HG03565 (cell line): ENCODE measurements at regions not wholly inside any gene's neighbourhood (a gene's known extent, or its start where the extent isn't known, plus 50 kb on each side); places are given as distances from the start of the nearest gene placed in this dataset.

ENCODE experiments used
- ATAC-seq: cut with Tn5 transposase; IDR thresholded peaks from one replicate; pipeline ENCODE4 v1.9.1; 2021; ENCODE audit warnings: mild to moderate bottlenecking, moderate library complexity; ENCODE audit not compliant: unreplicated experiment

GRCh38 chr2:66875941-66876462 is 441.1 kb downstream of the MEIS1 start:
- ATAC-seq, result no peak

DNA sequence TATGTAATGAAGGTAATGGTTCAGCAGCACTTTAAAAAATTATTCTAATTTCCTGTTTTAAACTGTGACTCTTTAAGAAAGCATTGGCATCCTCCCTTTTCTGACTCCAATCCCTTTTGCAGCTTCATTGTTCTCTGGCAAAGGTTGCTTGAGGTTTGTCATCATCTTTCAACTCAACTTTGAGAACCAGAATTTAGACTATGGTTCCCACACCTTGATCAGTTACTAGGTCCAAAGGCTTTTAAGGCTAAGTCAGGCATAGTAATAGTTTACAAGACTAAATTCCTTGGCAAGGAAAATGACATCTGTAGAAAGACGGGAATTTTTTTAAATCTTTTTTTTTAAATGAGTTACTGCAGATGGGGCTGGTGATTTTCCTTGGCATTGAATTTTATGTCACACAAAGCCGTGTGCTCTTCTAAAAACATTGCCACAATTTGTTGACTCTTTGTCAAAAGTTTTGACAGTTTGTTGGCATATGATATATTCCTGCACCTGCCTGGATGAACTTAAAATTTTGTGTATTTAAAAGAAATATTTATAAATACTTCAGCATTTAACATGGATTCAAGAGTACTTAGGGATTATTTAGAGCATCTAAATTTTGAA is 451.0 kb downstream of the MEIS1 start:
- ATAC-seq, result no peak

GRCh38 chr2:66888246-66888645 is 453.3 kb downstream of the MEIS1 start:
- no peak for ATAC-seq

GRCh38 chr2:66888791-66889631 is 454.1 kb downstream of the MEIS1 start:
- ATAC-seq, result no peak

- no peak for ATAC-seq
Measured at GRCh38 chr2:66889632-66889882, 454.6 kb downstream of the MEIS1 start.

- ATAC-seq, result no peak
Measured at GRCh38 chr2:66890166-66890742, 455.3 kb downstream of the MEIS1 start.

- ATAC-seq, result no peak
Measured at GRCh38 chr2:66895206-66895605, 460.3 kb downstream of the MEIS1 start.

DNA sequence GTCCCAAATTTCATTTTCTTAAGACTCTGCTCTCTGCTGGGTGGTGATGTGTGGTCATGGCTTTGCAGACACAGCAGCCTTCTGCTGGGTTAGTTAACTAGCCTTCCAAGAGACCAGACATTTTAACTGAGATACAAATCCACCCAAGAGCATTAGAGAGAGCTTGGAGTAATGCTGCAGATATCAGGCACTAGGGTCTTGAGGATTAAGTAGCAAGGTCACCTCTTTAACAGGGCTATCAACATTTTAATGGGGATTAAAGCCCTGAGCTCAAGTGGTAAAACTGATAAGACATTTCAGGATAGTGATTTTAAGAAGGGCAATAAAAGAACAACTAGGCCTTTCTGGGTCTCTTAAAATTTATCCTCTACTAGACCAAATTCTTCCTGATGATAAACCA is 461.2 kb downstream of the MEIS1 start:
- ATAC-seq, result no peak

- ATAC-seq, result no peak
Measured at GRCh38 chr2:66897181-66897580, 462.3 kb downstream of the MEIS1 start.

- no peak for ATAC-seq
Measured at GRCh38 chr2:66897691-66898150, 462.8 kb downstream of the MEIS1 start.

DNA sequence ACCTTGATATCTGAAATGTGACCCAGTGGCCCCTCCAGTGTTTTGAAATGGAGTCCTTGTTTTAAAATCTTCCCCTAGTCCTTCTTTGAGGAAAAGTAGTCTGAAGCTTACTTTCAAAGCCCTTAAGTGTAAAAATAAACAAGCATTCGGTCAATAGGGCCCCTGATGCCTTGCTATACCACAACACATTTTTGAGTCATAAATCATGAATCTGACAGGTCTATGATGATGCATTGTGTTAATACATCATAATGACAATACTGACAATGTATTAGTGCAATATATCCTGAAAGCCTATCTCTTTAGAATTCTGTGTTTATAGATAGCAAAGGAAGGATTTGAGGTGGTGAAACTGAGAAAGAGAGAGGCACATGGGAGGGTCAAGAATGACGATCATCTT is 464.2 kb downstream of the MEIS1 start:
- no peak for ATAC-seq

GRCh38 chr2:66899648-66900047 is 464.7 kb downstream of the MEIS1 start:
- ATAC-seq, result no peak

- ATAC-seq, result no peak
Measured at GRCh38 chr2:66901344-66901743, 466.4 kb downstream of the MEIS1 start.

DNA sequence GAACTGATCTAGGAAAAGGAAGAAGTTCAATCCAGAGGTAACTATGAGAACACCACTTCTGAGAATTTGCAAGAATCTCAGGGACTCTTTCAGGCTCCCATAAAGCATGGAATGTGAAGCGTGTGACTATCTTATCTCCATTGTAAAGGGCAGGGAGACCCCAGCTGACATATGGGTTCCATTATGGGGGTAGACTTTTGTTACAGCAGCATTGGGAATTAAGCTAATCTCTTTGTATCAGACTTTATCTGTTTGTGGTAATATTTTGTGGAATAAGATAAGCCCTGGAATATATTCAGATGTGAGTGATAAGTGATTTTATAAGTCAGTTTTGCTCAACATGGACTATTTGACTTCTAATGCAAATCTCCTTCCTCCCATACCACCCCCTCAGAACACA is 468.3 kb downstream of the MEIS1 start:
- ATAC-seq, result no peak

DNA sequence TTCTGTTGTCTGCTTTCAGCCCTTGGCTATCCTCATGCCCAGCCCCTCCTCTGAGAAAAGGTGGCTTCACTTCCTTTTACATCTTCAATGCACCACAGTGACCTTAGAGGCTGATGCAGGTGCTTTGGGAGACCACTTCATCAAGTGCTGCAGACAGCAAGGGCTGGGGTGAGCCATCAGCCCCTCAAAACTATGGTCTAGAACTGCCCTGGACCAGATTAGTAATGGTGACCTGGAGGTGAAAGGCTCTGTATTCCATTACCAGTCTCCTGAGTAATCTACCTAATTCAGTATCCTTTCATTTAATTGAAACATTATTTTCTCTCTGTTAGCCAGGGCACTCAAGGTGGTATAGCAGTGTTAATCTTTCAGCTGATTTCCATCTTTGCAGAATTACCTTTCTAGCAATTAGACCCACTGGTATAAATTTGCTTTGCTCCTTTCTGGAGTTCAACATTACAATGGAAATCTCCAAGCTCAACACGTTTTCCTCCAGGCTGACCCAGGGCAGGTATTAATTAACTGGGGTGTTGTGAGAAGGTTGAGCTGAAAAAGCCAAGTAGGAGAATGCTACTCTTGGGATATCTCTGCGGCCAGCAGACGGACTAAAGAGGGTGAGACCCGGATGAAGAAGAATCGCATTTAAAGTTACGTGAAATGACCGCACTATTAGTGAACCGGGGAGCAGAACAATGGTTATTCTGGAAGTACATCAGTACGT is 469.0 kb downstream of the MEIS1 start:
- no peak for ATAC-seq

- ATAC-seq, result no peak
Measured at GRCh38 chr2:66915237-66915636, 480.3 kb downstream of the MEIS1 start.

DNA sequence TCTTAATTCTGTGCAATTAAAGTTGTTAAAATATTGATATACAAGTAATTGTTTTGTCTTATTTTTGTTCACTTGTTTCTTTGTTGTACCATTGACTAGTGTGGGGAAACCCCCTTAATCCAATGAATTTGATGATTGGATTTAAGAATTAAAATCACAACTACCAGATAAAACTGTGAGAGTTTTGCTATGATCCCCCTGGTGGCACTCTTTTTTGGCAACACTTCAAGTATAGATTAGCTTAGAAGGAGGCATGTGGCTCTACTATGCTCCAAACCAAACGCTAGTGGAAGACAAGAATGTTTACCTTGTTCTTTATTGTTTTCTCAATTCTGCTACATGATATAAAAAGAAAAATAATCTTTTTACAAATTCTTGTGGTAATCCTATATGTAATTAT is 477.8 kb upstream of the ETAA1 start:
- ATAC-seq, result no peak

DNA sequence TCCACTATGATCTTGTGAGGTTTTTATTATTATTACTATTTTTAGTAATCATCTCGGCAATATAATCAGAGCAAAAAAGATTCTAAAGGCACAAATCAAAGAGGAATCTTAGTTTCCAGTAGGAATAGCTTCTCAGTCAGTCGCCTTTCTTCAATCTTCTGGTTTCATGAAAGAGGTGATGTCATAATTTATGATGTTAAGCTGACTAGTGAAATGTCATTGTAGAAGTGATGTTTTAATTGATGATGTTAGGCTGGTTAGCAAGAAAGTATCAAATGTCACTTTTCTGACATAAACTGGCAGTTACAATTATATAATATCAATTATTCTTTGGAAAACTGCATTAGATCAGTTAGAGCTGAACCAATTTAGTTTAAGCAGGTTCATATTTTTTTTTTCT is 476.7 kb upstream of the ETAA1 start:
- ATAC-seq, result no peak

DNA sequence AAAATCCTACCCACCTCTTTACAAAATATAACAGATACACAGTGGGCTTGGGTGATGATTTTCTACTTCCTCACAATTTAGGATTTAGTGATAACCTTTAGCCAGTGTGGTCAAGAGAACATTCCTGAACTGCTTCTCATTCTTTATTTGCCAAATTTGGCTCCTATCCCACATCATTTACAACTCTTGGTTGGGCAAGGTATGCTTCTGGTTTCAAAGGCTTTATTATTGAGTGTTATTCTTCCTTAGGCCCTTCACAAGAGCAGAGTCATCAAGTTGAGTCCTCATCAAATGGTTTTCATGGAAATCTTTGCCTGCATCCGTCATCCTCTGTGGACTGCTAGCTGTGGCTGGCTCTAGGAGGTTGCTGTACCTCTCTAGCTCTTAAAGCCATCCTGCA is 472.0 kb upstream of the ETAA1 start:
- no peak for ATAC-seq

DNA sequence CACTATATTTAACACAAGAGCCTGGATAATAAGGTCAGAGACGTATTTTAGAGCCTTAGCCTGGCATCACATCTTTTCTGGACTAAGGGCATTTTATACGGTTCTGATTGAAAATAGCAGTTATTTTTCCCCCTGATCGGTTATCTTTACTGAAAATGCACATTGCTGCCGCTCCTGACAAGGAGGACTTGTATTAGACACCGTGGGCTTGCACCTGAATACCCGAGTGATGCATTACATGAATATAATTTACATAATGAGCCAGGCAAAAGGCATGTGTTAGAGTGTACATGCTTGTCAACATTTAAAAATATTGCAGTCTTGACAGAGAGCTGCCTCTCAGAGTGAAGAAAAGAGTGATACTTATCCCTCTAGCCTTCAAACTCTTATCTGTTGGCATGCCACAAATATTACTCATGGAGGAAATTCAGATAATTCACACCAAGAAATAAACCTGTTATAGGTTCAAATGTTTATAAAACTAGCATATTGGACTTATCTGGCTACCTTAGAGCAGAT is 470.5 kb upstream of the ETAA1 start:
- no peak for ATAC-seq

DNA sequence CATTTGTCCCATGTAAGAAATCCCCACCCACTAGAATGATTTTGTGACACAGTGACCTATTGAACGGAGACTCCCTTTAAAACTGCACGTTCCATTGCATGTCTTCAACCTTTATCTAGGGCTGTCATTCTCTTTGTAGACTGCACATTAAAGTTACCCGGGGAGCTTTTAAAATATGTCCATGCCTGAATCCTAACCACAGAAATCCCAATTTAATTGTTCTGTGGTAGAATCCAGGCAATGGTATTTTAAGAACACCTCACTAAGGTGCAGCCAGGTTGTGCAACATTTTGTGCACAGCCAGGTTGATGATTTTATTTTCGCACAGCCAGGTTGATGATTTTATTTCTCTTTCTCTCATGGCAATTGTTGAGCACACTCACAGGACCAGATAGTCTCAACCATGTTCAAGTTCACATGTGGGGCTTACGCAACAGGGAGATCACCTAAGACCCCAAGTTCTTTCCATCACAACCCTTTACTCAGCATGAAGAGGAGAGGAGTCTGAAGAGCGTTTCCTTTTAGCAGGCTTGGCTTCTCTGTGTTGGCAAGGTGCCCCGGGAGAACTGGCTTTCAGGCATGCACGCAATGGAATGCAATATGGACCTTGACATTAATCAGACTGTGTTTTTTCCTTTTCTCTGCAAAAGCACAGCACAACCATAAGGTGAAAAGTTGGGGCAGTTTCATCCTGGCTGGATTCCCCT is 467.3 kb upstream of the ETAA1 start:
- ATAC-seq, result no peak
